Hepatocyte (in vitro differentiated cells): ENCODE measurements at regions not wholly inside any gene's neighbourhood (a gene's known extent, or its start where the extent isn't known, plus 50 kb on each side); places are given as distances from the start of the nearest gene placed in this dataset.

Experiments used
- CTCF ChIP-seq: fragments of 200-600 bp; sonication (generic); IDR thresholded peaks from 2 replicates; pipeline ENCODE4 v1.5.1; 2016; ENCODE audit warnings: antibody characterized with exemption, mild to moderate bottlenecking; ENCODE audit not compliant: poor library complexity
- EZH2 ChIP-seq: fragments of 200-600 bp; sonication (generic); IDR thresholded peaks from 2 replicates; pipeline ENCODE4 v1.6.1; 2016; ENCODE audit warnings: antibody characterized with exemption, mild to moderate bottlenecking, borderline replicate concordance
- EZH2phosphoT487 ChIP-seq: fragments of 200-600 bp; sonication (generic); IDR thresholded peaks from one replicate; pipeline ENCODE4 v1.6.1; 2018; ENCODE audit warnings: antibody characterized with exemption, mild to moderate bottlenecking, low read depth, moderate library complexity; ENCODE audit not compliant: unreplicated experiment, severe bottlenecking

GRCh38 chr4:182042945-182043344 is 200.3 kb upstream of the TENM3 start:
- TF ChIP-seq CTCF: no peak
- no peak for TF ChIP-seq EZH2
- no peak for TF ChIP-seq EZH2phosphoT487
